GM18907 (cell line): ENCODE measurements at regions not wholly inside any gene's neighbourhood (a gene's known extent, or its start where the extent isn't known, plus 50 kb on each side); places are given as distances from the start of the nearest gene placed in this dataset.

Experiments used
- ATAC-seq: cut with Tn5 transposase; IDR thresholded peaks from one replicate; pipeline ENCODE4 v1.9.1; 2021; ENCODE audit warnings: mild to moderate bottlenecking, moderate library complexity; ENCODE audit not compliant: unreplicated experiment

GRCh38 chr20:60266177-60266823 lies 308.1 kb downstream of the CDH26 start:
- ATAC-seq = no peak

DNA sequence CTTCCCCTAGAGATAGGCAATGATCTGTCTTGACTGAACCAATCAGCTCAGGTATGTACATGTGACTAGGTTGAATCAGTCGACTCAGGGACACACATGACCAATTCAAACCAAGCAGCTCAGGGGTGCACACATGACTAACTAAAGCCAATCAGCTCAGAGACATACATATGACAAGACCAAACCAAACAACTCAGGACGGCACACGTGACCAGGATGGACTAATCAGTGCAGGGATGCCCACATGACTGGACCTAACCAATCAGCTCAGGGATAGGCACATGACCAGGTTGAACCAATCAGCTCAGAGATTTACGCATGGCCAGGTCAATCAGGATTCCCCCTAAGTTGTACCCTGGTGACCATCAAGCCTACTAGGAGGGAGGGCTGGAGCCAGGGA lies 310.3 kb downstream of the CDH26 start:
- ATAC-seq = no peak

DNA sequence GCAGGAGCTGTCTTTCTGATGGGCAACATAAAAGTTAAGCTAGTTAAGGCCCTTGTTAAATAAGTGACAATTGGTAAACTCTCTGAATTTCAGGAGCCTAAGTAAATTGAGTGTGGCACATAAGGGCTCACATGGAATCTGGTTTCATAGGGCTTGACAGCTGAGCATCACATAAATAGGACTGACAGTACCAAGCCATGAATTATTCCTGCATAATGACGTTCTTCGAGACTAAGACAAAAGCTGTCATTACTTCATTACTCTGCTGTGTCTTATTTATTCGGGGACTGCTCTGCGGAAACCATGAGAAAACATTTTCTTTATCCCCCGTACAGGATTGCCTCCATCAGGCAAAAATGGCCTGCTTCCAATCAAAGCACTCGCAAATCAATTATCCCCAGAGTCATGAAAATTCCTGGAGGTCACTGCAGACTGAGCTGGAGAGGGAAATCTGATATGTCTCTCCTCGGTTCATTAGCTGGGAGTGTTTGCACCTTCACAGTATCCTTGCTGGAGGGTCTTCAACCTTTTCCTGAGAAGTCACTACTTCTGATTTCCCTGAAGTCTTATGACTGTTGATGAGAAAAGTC lies 311.4 kb downstream of the CDH26 start:
- no peak for ATAC-seq

DNA sequence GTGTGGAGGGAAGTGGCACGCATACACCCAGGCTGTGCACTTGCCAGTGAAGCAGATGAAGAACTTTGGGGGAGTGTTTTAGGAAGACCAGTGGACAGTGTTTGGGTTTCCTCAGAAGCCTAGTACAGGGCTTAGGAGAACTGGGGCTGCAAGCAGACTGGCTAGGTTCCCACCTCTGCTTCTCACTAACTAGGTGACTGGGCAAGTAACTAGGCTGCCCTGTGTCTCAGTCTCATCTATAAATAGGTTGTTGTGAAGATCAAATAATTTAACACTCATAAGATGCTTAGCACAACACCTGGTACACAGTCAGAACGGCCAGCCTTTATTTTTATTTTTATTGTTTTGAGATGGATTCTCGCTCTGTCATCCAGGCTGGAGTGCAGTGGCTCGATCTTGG lies 312.1 kb downstream of the CDH26 start:
- no peak for ATAC-seq

DNA sequence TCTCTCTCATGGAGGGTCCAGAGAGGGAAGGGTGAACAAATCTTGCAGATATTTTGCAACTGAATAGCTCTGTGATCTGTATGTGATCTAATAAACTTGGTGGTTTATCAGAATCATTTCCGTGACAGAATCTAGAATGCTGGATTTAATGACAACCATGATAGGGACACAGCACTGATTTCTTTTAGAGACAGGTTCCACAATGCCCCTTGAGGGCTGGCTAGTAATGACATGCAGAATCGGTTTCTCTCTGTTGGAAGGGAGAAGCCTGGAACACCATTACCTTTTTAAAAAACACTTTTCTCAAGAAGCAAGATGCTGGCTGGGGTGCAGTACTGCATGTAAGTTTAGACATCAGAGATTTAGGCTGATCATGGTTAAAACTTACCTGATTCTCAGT lies 313.4 kb downstream of the CDH26 start:
- no peak for ATAC-seq

DNA sequence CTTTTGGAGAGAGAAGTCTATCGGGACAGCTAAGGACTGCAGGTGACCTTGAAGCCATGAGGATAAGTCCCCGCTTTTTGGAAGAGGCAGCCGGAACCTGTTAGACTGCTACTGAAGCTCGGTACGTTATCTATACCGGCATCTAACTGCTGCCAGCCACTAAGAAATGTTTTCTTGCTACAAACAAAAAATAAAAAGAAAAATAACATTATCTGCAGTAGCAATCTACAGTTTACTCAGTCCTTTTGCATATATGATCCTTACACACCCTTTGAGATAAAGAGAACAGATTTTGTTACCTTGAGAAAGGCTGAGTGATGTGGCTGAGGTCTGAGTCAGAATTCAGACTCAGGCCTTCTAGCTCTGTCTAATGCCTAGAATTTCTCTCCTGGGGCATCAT lies 314.6 kb downstream of the CDH26 start:
- no peak for ATAC-seq

GRCh38 chr20:60274717-60275116 lies 316.5 kb downstream of the CDH26 start:
- no peak for ATAC-seq

DNA sequence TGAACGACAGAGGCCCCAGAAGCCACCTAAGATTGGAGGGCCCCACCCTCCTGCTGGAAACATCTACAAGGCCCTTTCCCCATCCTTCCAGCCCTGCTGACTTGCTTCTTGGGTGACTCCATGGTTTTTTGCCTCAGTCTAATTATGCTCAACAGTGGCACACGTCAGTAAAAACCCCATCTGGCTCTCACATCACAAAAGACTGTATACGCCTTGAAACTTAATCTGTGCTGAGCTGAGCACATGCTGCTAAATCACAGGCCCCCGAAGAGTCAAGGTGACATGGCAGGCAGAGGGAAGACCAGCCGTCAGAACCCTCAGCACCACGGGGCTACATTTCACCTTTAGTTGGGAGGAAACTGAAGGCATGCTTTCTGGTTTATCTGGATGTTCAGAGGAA lies 323.1 kb downstream of the CDH26 start:
- no peak for ATAC-seq

DNA sequence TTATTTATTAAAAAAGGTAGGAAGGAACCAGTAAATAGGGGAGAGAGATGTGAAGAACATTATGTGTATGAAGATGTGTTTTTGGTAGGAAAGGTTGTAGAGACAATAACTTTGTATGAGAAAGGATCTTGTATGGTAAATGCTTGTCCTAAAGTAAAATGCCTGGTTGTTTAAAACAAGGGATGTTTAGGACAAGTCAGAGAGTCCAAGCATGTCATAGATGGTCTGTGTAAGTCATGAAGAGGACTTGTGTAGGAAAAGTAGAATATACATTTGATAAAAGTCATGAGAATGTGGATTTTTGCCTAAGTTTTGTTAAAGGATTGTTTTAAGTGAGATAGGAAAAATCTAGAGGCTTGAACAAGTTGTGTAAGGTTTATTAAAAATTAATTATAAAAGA lies 325.1 kb downstream of the CDH26 start:
- no peak for ATAC-seq

GRCh38 chr20:60286764-60287163 lies 328.5 kb downstream of the CDH26 start:
- ATAC-seq = no peak

DNA sequence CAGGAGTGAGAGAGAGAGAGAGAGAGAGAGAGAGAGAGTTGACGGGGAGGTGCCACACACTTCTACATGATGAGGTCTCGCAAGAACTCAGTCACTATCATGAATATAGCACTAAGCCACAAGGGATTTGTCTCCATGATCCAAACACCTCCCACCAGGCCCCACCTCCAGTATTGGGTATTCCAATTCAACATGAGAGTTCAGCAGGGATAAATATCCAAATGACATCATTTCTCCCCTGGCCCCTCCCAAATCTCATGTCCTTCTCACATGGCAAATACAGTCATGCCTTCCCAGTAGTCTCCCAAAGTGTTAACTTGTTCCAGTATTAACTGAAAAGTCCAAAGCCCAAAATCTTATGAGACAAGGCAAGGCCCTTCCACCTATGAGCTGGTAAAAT lies 330.7 kb downstream of the CDH26 start:
- no peak for ATAC-seq

GRCh38 chr20:60292001-60292520 lies 333.8 kb downstream of the CDH26 start:
- no peak for ATAC-seq

DNA sequence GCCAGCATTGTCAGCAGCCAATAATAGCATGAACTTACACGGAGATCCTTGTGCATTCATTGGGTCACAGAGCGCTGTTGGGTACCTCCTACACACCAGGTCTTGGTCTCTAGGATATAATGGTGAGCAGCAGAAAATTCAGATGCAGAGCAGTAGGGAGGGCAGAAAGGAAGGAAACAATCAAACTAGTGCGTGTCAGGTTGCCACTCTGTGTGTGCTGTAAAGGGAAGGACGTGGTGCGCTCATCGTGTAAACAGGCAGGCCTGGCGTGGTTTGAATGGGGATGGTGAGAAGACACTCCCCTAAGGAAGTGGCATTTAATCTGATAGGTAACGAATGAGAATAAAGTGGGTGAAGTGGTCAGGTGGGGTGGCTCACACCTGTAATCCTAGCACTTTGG lies 336.4 kb downstream of the CDH26 start:
- no peak for ATAC-seq

GRCh38 chr20:60295214-60295613 lies 337.0 kb downstream of the CDH26 start:
- ATAC-seq = no peak

GRCh38 chr20:60297649-60298048 lies 339.4 kb downstream of the CDH26 start:
- no peak for ATAC-seq

DNA sequence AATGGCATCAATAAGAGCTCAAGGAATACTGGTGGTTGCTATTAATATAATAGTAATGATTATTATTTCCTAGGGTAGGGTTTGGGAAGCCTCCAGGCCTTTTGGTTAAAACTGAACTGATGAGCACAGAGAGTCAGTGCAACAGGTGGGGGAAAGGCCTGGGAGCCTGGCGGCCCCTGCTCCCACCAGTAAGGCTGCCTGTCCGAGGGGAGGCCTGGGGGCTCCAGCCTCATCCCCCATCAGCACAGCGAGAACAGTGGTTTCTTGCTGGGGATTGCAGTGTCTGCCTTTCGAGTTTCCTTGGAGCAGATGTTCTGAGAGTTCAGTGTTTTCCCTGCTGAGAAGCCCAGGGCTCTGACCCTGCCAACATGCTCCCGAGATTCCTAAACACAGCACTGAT lies 340.4 kb downstream of the CDH26 start:
- ATAC-seq = no peak

- ATAC-seq = no peak
These were observed 341.7 kb downstream of the CDH26 start for GRCh38 chr20:60299951-60300350.

DNA sequence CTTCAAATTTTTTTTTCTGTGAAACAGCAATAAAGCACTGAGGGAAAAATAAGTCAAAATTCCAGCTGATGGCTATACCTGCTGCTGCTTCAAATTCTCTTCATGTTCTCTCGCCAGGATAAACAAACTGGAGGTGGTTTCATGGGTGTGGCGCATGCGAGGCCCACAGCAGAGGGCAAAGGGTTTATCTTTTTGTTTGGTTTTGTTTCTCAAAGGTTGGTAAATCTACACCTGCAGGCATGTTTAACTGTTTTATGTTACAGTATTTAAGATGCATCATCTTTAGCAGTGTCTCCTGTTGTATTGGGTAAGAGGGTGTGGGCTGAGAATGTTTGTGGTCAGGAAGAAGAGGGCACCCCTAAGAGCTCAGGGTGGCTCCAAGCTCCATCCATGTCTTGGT lies 342.2 kb downstream of the CDH26 start:
- ATAC-seq = no peak

DNA sequence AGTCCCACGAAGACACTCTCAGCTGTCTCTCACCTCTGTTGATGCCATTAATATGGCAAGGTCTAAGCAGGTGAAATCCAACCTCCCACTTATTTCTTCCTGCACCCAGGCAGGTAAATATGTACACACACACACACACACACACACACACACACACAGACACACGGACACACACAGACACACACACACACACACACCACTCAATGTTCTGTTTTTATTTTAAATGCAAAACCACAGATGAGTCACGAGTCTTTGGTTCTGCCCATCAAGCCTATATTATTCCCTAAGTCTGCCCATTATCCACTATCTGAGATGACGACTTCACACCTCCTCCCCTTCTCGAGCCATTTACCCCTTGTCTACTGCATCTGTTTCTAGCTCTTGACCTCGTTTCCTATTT lies 344.7 kb downstream of the CDH26 start:
- no peak for ATAC-seq

GRCh38 chr20:60304026-60304590 lies 345.9 kb downstream of the CDH26 start:
- no peak for ATAC-seq

DNA sequence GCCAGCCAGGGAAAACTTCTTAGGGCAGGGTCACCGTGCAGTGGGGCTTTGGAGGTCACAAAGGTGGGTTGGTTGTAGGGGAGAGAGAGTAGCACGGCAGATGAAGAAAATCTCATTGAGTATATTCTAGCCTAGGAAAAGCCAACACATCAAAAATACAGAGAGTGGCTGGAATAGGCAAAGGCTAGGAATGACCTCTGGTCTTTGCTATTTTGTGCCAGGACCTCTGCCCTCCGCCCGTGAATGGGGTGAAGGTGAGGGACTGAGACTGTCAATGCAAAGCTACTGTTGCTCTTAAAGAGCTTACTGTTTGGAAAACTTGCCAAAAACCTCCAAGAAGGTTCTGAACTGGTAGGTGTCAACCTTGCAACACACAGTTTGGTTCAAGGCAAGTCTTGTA lies 346.7 kb downstream of the CDH26 start:
- no peak for ATAC-seq

DNA sequence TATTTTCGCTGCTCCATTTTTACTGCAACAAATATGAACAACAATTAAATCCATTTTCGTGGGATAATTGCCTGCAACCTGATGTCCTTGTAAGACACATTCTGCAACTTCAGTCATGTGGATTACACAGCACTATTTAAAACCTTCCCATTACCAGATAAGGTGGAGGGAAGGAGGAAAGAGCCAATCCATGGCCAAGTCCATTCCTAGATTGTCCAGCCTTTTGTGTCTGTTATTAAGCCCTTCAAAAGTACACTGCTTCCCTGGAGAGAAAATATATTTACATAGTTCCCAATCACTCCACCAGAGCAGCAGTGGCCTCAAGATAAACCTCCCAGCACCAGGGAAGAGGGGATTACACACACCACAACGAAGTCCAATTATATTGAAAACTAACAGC lies 347.9 kb downstream of the CDH26 start:
- no peak for ATAC-seq

DNA sequence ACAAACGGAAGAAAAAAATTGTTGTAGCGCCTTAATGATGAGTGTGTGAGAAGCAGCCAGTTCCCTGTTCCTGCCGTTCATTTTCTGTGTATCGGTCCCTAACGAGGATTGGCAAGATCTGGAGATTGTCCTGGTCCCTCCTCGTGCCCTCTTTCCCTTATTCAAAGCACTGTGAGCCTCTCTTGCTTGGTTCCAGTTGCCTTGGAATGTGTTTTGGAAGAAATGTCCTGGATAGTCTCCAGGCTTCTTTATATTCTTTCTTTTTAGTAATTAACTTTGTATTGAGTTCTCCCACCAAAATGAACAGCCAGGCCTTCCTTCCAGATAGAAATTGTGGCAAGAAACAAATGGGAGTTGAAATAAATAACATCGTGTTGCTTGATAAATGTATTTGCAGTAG lies 348.3 kb downstream of the CDH26 start:
- ATAC-seq = no peak
